GM12873 (cell line): ENCODE measurements at regions not wholly inside any gene's neighbourhood (a gene's known extent, or its start where the extent isn't known, plus 50 kb on each side); places are given as distances from the start of the nearest gene placed in this dataset.

Experiments used
- CTCF ChIP-seq: IDR thresholded peaks from 2 replicates; pipeline ENCODE4 v1.5.1; 2012; ENCODE audit warnings: low read depth, mild to moderate bottlenecking, moderate library complexity, low read length, control low read depth; ENCODE audit not compliant: insufficient read depth; ENCODE audit errors: missing control alignments

GRCh38 chr5:124330595-124331220 lies 415.7 kb downstream of the ZNF608 start:
- TF ChIP-seq CTCF, result no peak

DNA sequence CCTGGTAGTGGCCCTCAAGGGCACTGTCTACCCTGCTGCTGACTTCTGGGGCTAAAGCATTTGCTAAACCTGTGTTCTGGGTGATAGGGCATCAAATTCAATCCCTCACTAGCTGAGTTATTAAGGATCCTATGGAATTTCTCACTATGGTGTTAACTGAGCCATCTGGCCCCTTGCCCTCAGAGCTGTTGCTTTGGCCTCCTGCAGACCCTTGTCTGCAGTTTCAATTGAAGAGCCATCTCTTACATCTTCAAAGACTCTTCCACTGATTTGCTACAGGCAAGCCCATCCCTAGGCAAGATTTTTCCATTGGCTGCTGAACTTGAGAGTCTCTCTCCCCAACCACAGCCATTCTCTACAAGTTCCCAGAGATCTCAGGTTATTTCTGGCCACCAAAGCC lies 418.2 kb downstream of the ZNF608 start:
- TF ChIP-seq CTCF, result no peak

- TF ChIP-seq CTCF, result no peak
These were observed 427.8 kb downstream of the ZNF608 start for GRCh38 chr5:124318661-124319060.

- no peak for TF ChIP-seq CTCF
These were observed 429.0 kb downstream of the ZNF608 start for GRCh38 chr5:124317451-124317850.

- TF ChIP-seq CTCF, result no peak
These were observed 430.6 kb downstream of the ZNF608 start for GRCh38 chr5:124315741-124316415.

DNA sequence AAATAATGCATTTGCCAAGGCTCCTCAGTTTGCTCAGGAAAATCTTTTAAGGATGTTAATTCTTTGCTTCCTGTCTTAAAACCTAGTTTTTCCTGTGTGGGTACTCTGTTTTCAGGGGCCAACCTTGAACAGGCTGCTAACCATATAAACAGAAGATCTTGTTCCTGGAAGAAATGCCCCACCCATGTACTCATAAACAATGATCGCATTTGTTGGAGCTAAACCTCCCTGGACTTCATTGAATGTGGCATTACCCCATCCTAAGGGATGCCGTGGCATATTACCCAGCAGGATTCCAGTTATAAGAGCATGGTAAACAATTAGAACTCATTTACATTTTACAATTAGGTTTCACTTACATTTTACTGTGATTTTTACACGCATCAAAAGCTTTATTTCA lies 436.0 kb downstream of the ZNF608 start:
- no peak for TF ChIP-seq CTCF

- no peak for TF ChIP-seq CTCF
These were observed 437.0 kb downstream of the ZNF608 start for GRCh38 chr5:124309241-124309980.
